ENCODE measurements at regions not wholly inside any gene's neighbourhood (a gene's known extent, or its start where the extent isn't known, plus 50 kb on each side); places are given as distances from the start of the nearest gene placed in this dataset.

DNA sequence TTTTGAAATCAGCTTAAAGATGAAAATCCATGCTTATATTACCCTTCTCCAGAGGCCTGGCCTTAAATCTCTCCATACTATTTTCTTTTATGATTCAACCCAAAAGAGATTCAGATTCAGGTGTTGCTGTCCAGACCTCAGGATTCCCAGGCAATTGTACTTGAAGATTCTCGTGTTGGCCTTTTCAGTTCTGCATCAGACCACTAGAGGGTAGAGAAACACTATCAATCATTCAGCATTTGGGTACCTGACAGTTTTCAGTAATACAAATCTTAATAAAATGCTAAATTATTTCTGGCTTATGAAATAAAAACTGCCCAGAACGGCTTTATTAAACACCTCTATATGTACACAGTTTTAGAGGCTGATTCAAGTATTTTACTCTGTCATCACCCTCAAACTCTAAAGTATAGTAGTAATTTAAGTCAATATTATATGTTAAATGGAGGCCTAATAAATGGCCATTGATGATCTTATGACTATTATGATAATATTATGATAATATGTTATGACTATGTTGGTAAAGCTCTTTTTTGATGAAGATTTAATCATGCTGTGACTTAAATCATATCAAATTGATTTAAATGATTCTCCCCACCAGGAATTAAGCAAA, 301.1 kb downstream of the DUSP6 start:
- DNase-seq, result peak in 1 of 2 donors; percentile 69

DNA sequence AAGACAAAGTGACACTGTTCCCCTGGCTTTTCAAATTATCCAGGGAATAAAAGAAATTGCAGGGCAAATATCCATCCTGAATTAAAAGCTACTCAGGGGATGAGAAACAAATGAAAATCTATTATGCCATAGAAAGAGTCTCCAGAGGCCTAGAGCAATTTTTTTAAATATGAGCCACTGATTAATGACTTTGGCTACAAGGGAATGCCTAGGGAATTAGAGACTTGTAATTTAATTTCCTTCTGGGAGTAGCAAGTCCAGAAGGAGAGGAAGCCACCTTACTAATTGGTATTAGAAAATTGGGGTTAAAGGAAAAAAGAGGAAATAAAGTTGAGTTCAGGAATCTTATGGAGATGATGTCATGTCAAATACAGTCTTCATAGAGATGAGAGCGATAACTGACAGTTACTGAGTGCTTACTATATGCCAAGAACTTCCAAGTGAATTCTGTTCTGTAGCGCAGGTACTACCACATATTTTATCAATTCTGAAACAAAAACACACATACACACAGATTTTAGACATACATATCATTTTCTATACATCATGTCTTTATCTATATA, 304.4 kb downstream of the DUSP6 start:
- DNase-seq, result no peak

DNA sequence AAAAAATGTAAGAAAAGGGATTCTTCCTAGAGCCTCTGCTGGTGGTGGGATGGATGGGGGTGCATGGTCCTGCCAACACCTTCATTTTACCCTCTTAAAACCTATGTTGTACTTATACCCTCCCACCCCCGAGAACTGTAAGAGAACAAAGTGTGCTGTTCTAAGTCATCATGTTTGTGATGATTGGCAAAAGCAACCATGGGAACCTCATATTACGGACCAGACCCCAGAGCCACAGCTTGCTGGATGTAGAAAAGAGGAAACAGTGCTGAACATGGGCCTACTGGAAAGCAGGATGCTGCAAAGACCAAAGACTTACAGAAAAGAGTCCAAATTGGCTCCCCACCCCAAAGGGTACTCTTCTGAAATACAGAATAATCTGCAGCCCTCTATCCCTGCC, 311.2 kb downstream of the DUSP6 start:
- no peak for DNase-seq

DNA sequence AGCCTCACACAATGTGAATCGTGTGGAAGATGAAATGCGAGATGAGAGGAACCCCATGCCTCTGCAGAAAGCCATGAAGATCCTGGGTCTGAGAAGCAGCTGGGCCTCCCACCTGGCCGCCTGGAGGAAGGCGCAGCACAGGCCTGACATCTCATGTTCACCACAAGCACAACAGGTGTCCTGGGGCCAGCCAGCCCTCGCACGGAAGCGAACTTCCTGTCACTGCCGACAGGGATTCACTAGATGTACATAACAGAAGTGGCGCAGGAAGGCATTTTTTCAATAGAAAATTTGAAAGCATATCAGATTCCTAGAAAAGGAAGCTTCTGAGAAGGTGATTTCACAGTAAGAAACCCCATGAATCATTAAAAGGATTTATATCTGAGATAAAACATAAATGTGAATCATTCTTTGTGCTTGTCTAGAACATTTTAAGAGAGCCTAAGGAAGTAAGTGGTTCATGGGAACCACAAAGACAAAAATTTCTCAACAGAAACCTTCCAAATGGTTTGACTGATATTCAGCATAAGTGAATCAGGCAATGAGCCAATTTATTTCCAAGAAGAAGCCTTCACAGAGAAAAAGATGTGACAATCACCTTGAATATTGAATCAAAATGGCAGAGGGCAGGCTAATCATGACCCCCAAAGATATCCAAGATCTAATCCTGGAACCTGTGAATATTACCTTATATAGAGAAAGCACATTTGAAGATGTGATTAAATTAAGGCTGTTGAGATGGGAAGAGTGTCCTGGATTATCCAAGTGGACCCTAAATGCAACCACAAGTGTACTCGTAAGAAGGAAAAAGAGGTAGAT, 311.9 kb downstream of the DUSP6 start:
- DNase-seq, result peak; percentile 69 to 74

DNA sequence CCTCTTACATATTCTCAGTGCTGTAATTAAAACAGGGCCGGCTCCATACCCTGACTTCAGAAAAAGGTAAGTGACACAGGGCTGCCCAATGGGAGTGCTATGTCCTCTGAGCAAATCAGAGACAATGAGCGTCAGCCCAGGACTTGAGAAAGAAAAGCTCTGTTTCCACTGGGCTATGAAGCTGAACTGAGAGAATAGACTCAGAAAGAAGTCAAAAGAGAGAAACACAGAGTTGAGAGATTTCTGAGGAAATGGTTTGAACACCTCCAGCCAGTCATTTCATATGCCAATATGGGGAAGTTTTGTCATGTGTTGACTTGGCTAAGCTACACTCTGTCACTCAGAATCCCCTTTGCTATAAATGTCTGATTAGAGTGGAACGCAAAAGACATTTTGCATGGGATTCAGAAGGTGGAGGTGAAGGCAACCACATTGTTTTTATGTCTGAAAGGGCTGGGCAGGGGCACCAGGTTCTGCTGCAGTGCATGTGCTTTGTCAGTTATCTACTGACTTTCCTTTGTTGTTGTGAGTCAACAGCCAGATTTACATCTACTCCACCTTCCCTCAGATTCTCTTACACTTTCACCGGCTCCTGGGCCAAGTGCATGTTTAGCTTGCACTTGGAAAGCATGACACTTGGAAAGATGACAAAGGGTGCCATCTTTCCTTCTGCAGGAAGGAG, 313.3 kb downstream of the DUSP6 start:
- DNase-seq, result no peak

DNA sequence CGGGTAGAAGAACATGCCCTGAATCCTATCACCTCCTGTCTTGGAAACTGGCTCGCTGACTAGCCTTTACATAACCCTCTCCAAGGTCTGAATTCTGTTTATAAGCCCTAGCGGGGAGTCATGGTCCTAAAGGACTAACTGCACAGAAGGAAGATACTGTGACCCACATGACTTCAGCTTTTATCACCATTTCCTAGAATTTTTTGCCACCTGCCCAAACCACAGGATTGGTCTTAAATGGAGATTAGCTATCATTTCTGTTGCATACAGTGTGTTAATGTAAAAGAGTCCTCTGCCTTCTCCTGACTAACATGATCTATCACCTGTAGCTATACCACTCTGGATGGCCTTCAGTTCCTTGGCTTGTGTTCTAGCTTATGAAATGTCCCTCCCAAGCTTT, 319.2 kb downstream of the DUSP6 start:
- no peak for DNase-seq

DNA sequence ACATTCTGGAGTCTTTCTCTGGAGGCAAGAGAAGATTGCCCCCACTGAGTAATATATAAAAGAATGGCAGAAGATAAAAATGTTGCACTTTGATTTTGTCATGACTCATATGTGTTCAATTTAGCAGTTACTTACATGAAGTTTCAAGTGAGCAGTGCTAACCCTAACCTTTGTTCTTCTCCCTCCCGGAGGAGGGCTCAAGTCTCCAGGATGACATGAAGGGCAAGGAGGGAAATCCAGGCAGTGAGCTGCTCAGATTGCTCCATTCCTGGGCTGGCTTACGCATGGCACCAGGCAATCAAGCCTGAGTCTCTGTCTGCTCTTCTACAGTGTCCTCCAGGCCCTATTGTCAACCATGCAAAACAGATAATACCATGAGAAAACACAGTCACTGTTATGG, 322.3 kb downstream of the DUSP6 start:
- DNase-seq, result no peak

DNA sequence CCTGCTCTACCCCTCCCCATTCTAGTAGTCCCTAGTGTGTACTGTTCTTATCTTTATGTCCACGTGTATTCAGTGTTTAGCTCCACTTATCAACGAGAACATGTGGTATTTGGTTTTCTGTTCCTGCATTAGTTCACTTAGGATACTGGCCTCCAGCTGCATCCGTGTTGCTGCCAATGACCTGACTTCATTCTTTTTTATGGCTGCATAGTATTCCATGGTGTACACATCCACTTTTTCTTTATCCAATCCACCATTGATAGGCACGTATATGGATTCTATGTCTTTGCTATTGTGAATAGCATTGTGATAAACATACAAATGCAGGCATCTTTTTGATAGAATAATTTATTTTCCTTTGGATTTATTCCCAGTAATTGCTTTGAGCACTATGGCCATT, 327.7 kb downstream of the DUSP6 start:
- no peak for DNase-seq

DNA sequence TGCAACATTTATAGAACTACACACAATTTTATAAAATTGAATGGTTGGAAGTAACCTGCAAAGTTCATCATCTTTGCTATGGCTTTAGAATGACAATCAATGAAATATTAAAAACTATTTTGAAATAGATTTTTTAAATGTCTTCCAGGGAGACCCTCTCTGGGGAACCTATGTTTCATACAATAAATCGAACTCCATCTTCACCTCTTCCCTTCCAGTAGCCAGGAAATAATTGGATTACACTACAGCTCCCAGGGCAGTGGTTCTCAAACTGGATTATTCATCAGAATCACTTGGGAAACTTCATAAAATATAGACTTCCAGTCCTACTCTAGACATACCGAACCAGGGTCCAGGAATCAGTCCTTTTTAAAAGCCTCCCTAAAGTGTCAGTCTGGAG, 328.4 kb downstream of the DUSP6 start:
- no peak for DNase-seq

DNA sequence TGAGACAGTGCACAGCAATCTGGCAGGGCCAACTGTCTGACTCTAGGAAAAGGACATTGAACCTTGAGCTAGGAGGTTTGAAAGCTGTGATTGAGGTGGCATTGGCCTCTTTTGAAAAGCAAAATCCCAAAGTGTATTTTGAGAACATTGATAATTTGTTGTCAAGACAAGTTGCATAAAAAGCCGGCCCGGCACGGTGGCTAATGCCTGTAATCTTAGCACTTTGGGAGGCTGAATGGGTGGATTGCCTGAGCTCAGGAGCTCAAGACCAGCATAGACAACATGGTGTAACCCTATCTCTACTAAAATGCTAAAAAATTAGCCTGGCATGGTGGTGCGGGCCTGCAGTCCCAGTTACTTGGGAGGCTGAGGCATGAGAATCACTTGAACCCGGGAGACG, 331.6 kb downstream of the DUSP6 start:
- DNase-seq, result no peak

DNA sequence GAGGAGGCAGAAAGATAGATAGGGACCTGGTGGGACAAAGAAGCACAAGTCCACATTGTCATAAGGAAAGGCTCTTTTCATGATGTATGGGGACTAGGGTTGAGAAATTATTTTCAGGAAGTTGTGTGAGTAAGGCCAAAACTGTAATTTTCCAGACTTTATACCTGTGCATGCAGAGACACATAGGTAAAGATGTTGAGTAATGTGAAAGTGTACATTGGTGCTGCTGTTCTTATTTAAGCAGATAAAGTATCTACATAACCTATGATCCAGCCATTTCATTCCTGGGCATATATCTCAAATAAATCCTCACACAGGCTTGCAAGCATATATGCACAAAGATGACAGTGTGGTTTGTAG, 332.2 kb downstream of the DUSP6 start:
- no peak for DNase-seq

DNA sequence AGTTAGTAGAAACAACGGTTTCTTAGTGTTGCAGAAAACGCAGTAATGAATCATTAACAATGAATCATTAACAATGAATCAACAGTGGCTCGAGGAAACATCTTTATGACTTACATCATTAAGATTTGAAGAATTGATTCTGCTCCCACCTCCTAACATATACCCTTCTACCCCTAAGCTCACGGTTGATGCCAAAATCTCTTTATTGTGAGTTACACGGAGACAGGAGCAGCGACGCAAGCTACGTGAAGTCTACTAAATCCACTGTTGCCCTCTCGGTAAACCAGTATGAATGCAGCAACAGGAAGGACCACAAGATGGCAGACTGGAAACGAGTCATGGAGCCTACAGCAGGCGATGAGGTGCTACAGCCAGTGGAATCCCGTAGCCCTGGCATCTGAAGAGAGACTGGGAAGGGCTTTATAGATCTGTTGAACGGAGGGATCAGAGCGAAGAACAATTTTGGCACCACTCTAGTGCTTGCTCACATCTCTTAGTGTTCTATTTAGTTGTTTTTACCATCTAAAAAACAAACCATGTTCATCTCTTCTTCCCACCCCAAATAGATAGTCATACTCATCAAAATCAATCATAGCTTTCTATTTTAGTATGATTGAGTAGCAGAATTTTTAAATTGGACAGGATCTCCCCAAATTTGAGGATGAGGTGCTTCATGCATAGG, 332.7 kb downstream of the DUSP6 start:
- DNase-seq, result peak; percentile 77 to 82

DNA sequence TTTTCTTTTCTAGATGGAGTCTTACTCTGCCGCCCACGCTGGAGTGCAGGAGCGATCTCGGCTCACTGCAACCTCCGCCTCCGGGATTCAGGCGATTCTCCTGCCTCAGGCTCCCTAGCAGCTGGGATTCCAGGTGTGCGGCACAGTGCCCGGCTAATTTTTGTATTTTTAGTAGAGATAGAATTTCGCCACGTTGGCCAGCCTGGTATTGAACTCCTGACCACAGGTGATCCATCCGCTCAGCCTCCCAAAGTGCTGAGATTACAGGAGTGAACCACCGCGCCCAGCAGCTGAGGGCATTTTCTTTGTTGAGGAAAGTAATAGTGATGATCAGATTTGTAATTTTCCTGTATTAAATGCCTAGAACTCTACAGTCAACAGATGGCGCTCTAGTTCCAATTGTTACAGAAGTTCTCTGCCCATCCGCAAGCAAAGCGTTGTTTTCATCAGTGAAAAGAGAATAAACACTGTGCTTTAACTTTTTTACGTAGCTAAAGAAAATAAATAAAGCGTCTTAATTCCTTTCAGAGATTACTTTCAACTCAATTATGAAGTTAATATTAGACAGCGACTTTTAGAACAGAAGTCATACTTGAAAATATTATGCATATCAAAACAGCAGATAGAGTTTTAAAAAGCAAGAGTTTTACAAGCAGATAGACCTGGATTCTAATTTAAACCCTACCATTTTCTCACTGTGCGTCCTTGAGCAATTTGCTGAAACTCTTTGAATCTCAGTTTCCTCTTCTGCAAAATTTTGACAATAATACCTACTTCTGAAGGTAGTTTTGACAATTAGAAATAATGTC, 335.1 kb downstream of the DUSP6 start:
- peak; percentile 21 to 67 for DNase-seq

DNA sequence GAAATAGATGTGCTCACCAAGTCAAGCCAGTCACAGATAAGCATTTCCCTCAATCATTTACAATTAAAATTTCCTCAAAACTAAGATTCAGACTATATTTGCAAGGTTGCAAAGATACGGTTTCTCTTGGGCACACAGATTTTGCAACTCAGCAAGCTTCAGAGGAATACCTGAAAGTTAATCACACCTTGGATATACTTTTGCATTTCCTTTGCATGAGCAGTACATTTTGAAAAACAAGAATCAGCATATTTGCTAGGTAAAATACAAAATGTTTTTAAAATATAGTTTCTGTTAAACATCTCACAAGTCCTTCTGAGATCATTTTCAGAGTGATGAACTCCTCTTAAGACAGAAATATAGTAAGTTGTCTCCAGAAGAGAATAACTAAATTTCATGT, 336.9 kb downstream of the DUSP6 start:
- DNase-seq, result no peak

DNA sequence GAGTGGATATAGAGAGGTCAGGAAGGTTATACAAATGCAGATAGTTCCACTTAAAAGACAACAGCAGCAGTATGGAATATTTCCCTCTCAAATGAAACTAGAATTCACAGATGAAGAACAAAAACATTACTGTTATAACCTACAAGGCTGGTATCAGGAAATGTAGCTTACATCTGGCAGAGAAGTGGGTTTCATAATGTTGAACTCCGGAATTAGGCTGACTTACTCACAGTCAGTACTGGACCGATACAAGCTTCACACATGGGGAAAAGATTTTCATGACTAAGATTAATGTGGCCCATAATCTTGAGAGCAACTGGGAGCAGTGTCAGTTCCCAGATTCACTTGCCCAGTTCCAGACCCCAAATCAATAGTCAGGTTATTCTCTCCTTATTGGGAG, 353.9 kb downstream of the DUSP6 start:
- no peak for DNase-seq

DNA sequence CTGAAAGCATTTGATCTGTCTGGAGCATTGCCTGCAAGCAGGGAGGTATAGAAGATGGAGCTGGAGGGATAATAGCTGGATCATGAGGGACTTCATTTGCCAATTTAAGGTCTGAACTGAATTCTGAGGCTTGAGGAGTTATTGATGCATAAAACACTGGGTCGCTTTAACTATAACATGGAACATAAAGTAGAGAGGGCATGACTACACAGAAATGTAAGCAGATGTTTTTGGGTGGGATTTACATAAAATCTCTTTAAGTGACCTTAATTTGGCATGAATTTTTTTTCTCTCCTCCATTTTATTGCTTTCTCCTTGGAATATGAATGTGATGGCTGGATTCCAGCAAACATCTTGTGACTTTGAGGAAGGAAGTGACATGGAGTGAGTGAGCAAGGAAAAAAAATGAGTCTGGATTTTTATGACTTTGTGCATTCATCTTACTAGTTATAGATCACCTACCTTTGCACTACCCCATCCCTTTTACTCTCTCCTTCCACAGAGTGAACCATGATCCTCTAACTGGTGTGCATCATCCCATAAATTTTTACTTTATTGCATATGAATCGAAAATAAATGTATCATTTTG, 356.0 kb downstream of the DUSP6 start:
- no peak for DNase-seq

DNA sequence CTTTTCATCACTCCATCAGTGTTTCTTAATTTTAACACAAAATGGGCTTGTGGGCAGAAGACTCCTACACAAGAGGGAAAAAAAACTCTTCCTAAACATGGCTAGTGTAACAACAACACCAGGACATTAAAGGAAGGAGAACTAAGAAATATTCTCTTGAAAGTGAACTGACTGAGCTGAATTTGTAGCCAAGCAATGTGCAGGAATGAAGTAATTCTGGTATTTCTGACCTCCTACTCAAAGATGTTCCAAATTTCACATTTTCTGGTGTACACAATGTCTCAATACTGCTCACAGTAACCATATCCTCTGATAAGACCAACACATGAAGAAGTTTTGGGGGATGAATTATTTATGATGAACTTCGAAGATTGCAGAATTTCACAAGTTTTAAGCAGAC, 357.3 kb downstream of the DUSP6 start:
- no peak for DNase-seq

DNA sequence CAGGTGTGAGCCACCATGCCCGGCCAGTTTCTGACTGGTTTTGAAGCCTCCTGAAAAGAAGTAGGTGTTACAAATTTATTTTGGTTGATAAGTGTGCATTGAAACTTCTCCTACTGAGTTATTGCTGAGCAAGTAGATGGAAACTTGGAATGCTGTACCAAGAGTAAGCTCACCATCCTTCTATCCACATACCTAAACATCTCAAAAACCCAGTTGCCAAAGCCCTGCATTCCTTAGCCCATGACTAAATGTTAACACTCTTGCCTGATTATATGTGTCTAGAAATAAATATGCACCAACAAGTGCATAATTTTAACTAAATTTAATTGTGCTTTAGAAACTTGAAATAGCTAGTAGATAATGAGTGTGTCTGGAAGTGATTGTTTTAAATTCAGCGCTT, 357.8 kb downstream of the DUSP6 start:
- no peak for DNase-seq

DNA sequence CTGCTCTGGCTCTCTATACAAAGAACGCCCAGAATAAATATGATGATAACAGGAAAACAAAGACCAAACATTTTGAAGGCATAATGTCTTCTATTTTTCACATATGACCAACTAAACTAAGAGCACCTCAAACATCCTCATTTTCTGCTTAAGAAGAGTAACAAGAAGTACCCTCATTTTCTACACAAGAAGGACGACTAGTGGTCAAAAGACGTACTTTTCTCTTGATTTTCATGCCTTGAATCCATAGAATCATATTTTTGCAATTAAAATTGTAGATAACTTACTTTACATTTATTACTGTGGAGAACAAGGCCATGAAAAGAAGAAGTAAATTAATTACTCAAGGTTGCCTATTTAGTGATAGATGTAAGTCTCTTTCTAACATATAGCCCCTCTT, 358.6 kb downstream of the DUSP6 start:
- DNase-seq, result no peak

DNA sequence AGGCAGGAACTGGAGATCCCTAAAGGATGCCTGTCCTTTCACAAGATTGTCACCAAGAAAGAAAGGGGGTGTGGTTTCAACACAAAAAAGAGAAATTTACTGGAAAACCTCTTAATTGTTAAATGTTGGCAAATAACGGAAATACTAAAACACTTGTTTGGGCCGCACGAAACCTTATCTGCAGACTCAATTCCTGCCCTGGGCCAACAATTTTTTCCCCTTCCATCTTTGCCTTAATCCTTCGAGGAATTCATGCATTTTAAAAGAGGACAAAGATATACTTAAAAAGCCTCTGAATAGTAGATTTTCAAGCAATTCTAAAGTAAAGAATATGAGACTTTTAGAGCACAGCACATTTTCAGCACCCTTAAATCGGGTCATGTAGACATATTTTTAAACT, 366.2 kb downstream of the DUSP6 start:
- no peak for DNase-seq

DNA sequence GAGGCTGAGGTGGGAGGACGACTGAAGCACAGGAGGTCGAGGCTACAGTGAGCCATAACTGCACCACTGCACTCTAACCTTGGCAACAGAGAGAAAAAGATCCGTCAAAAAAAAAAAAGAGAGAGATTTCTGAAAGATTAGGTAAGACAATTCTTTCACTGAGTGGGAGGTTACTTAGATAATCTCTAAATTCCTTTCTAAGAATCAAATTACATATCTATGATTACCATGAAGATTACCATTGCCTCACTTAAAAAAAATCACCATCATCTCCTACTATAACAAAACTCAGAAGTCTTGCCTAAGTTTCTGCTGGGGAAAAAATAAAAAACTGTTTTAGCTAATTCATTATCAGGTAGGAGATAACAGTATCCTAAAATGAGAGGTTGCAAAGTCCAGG, 366.7 kb downstream of the DUSP6 start:
- no peak for DNase-seq

DNA sequence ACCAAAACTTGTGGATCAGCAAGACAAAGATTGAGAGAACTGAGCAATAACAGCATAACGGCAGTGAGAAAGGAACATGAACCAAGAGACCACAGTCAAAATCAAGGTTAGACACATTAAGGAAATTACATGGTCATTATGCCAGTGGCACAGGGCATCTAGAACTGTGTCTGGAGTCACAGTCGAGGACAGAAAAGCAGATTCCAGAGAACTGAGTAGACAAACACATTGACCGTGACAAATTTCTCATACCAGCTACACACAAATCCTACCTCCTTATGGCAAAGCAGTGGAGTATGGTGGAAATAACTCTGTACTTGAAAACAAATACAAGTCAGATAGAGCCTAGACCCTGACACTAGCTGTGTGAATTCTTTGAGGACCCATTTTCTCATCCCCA, 367.3 kb downstream of the DUSP6 start:
- DNase-seq, result no peak
